PC-3 (cell line): ENCODE measurements at regions not wholly inside any gene's neighbourhood (a gene's known extent, or its start where the extent isn't known, plus 50 kb on each side); places are given as distances from the start of the nearest gene placed in this dataset.

Experiments
- ATAC-seq: fragments of 200-7000 bp; cut with Tn5 transposase; 2 replicates; pipeline ENCODE4 v1.9.1; 2020; ENCODE audit warnings: mild to moderate bottlenecking, moderate library complexity
- BruUV-seq: library from RNA; stranded (reverse); fragments of 400-500 nt; replicated peaks from 2 replicates; lab custom pipeline; 2021; lab: Mats Ljungman, UMichigan
- CTCF ChIA-PET: fragments of 300-600 bp; sonication (Branson Sonifier 250); formaldehyde crosslinking; loops from one replicate; lab custom pipeline; 2022; ENCODE audit warnings: antibody characterized with exemption; lab: Charles Lee
- POLR2A ChIA-PET: fragments of 300-600 bp; sonication (Branson Sonifier 250); formaldehyde crosslinking; loops from one replicate; lab custom pipeline; 2022; ENCODE audit warnings: antibody characterized with exemption; ENCODE audit not compliant: unreplicated experiment; lab: Charles Lee
- DNase-seq: peaks from one replicate; pipeline ENCODE4 v3.0.0-alpha.2; 2015
- H2AFZ ChIP-seq: fragments of 300-600 bp; sonication (generic); 2 replicates; pipeline ENCODE4 v1.6.0; 2016; ENCODE audit warnings: antibody characterized with exemption, low read length
- H3F3A ChIP-seq: fragments of 300-600 bp; sonication (generic); one replicate; pipeline ENCODE4 v1.6.0; 2017; ENCODE audit warnings: antibody characterized with exemption, low read length, control low read depth, mild to moderate bottlenecking; ENCODE audit not compliant: unreplicated experiment
- H3K27ac ChIP-seq: fragments of 300-600 bp; sonication (generic); 2 replicates; pipeline ENCODE4 v1.5.1; 2016; ENCODE audit warnings: mild to moderate bottlenecking, low read length
- H3K27me3 ChIP-seq: fragments of 300-600 bp; sonication (generic); 2 replicates; pipeline ENCODE4 v1.6.1; 2016; ENCODE audit warnings: low read length, mixed read lengths
- H3K36me3 ChIP-seq: fragments of 300-600 bp; sonication (generic); 2 replicates; pipeline ENCODE4 v1.6.1; 2016; ENCODE audit warnings: low read depth, mixed run types, low read length, mixed read lengths
- H3K4me1 ChIP-seq: fragments of 300-600 bp; sonication (generic); 2 replicates; pipeline ENCODE4 v1.5.1; 2016; ENCODE audit warnings: low read length; ENCODE audit not compliant: insufficient read depth
- H3K4me2 ChIP-seq: fragments of 300-600 bp; sonication (generic); 2 replicates; pipeline ENCODE4 v1.6.0; 2016; ENCODE audit warnings: low read length
- H3K4me3 ChIP-seq: fragments of 300-600 bp; sonication (generic); 2 replicates; pipeline ENCODE4 v1.5.1; 2016; ENCODE audit warnings: mild to moderate bottlenecking, low read length, mixed read lengths
- H3K79me2 ChIP-seq: fragments of 300-600 bp; sonication (generic); 2 replicates; pipeline ENCODE4 v1.6.1; 2017; ENCODE audit warnings: low read length, mixed read lengths
- H3K9ac ChIP-seq: fragments of 300-600 bp; sonication (generic); 2 replicates; pipeline ENCODE4 v1.6.0; 2016; ENCODE audit warnings: mild to moderate bottlenecking, low read length
- H3K9me2 ChIP-seq: fragments of 300-600 bp; sonication (generic); replicated peaks from 2 replicates; pipeline ENCODE4 v1.6.1; 2016; ENCODE audit warnings: mixed run types, low read length, mixed read lengths
- H3K9me3 ChIP-seq: fragments of 300-600 bp; sonication (generic); 2 replicates; pipeline ENCODE4 v1.6.1; 2016; ENCODE audit warnings: low read length, mixed read lengths
- H4K20me1 ChIP-seq: fragments of 300-600 bp; sonication (generic); 2 replicates; pipeline ENCODE4 v1.6.1; 2016; ENCODE audit warnings: low read length, mixed read lengths
- EZH2 ChIP-seq: fragments of 300-600 bp; sonication (generic); IDR thresholded peaks from one replicate; pipeline ENCODE4 v1.6.1; 2017; ENCODE audit warnings: antibody characterized with exemption, mild to moderate bottlenecking, low read length; ENCODE audit not compliant: unreplicated experiment
- EZH2phosphoT487 ChIP-seq: fragments of 300-600 bp; sonication (generic); IDR thresholded peaks from 2 replicates; pipeline ENCODE4 v1.6.1; 2018; ENCODE audit warnings: mild to moderate bottlenecking, antibody characterized with exemption, low read length, borderline replicate concordance
- intact Hi-C: fragments of 100-400 bp; cut with micrococcal nuclease; formaldehyde crosslinking; loops from 2 replicates; pipeline ENCODE4 v1.9.0; 2023
- TF ChIP-seq, protein P1 (sequence below): fragments of 300-600 bp; sonication (generic); conservative IDR thresholded peaks from 2 replicates; pipeline ENCODE4 v1.5.1; 2017; ENCODE audit warnings: antibody characterized with exemption, low read depth, mild to moderate bottlenecking, low read length

DNA sequence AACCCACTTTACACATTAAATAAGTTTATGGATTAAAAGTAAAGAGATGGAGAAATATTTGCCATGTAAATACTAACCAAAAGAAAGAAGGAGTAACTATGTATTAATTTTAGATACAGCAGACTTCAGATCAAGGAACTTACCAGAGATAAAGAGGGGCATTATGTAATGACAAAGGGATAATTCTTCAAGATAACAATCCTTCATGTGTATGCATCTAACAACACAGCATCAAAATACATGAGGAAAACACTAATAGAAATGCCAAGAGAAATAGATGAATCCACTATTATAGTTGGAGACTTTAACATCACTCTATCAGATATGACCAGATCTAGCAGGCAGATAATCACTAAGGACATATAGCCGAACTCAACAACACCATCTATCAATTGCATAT is 149.8 kb upstream of the ANKRD55 start:
- H3K9me3 ChIP-seq = no peaks in the 10 kb centered on the region
- H4K20me1 ChIP-seq = no peaks in the 10 kb centered on the region
- ATAC-seq = no peak
- BruUV-seq = no TSS peak
- no peaks in the 10 kb centered on the region for H3K27me3 ChIP-seq
- no peak overlapping the region for H3K9ac ChIP-seq
- H3K9me2 ChIP-seq = no peaks in the 10 kb centered on the region
- no peaks in the 10 kb centered on the region for H3K79me2 ChIP-seq
- CTCF ChIA-PET = no interaction called here
- H3K4me3 ChIP-seq = no peak overlapping the region
- no peak overlapping the region for H2AFZ ChIP-seq
- no peak overlapping the region for H3K4me2 ChIP-seq
- no peaks in the 10 kb centered on the region for H3K4me1 ChIP-seq
- POLR2A ChIA-PET = no interaction called here
- no peaks in the 10 kb centered on the region for H3F3A ChIP-seq
- no peak for DNase-seq
- H3K36me3 ChIP-seq = no peaks in the 10 kb centered on the region
- intact Hi-C loops = no loop called here
- TF ChIP-seq, protein P1, sequence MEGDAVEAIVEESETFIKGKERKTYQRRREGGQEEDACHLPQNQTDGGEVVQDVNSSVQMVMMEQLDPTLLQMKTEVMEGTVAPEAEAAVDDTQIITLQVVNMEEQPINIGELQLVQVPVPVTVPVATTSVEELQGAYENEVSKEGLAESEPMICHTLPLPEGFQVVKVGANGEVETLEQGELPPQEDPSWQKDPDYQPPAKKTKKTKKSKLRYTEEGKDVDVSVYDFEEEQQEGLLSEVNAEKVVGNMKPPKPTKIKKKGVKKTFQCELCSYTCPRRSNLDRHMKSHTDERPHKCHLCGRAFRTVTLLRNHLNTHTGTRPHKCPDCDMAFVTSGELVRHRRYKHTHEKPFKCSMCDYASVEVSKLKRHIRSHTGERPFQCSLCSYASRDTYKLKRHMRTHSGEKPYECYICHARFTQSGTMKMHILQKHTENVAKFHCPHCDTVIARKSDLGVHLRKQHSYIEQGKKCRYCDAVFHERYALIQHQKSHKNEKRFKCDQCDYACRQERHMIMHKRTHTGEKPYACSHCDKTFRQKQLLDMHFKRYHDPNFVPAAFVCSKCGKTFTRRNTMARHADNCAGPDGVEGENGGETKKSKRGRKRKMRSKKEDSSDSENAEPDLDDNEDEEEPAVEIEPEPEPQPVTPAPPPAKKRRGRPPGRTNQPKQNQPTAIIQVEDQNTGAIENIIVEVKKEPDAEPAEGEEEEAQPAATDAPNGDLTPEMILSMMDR = no peak
- TF ChIP-seq EZH2phosphoT487 (no peak), EZH2 (no peak)
- no peak overlapping the region for H3K27ac ChIP-seq

DNA sequence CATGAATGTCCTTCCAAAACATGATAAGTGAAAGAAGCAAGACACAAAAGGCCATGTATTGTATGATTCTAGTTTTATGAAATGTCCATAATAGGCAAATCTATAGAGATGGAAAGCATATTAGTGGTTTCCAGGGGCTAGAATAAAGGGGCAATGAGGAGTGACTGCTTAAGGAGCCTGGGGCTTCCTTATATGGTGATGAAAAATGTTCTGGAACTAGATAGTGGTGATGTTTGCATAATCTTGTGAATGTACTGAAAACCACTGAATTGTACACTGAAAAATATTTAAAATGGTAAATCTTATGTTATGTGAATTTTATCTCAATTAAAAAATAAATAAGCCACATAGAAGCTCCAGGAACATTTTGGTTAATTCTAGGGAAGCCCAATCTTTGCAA is 144.4 kb upstream of the ANKRD55 start:
- CTCF ChIA-PET = no interaction called here
- no peaks in the 10 kb centered on the region for H3K9me3 ChIP-seq
- TF ChIP-seq EZH2phosphoT487 = no peak
- TF ChIP-seq, protein P1 = no peak
- H3K36me3 ChIP-seq = no peaks in the 10 kb centered on the region
- POLR2A ChIA-PET = no interaction called here
- no peak overlapping the region for H2AFZ ChIP-seq
- H3K27ac ChIP-seq = no peak overlapping the region
- no peak overlapping the region for H3K4me2 ChIP-seq
- H3K27me3 ChIP-seq = no peaks in the 10 kb centered on the region
- no peak for ATAC-seq
- no peaks in the 10 kb centered on the region for H3K9me2 ChIP-seq
- H3K9ac ChIP-seq = no peak overlapping the region
- no TSS peak for BruUV-seq
- intact Hi-C loops = no loop called here
- no peak overlapping the region for H3K4me3 ChIP-seq
- DNase-seq = no peak
- no peaks in the 10 kb centered on the region for H3K79me2 ChIP-seq
- no peaks in the 10 kb centered on the region for H4K20me1 ChIP-seq
- H3K4me1 ChIP-seq = no peaks in the 10 kb centered on the region
- no peaks in the 10 kb centered on the region for H3F3A ChIP-seq

DNA sequence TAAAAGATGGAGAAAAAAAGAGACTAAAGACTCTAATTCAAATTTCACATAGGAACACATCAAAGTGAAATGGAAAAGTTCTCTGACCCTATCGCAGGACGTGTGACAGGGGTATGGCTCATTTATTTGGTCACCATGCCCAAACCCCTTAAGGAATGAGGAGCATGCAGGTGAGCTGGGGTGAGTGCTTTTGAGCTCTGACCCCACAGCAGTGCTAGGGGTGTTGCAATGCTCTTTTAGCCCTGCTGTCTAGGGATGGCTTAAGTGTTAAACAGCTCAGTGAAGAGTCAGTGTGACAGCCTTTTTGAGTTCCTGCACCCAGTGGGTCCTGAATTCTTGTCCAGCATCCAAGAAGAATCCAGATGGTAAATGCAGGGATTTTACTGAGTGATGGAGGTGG is 143.0 kb upstream of the ANKRD55 start:
- no peaks in the 10 kb centered on the region for H3K27me3 ChIP-seq
- ATAC-seq = no peak
- no TSS peak for BruUV-seq
- no peaks in the 10 kb centered on the region for H4K20me1 ChIP-seq
- DNase-seq = no peak
- ChIA-PET CTCF (no interaction called here), POLR2A (no interaction called here)
- H3K9me3 ChIP-seq = no peaks in the 10 kb centered on the region
- H3K36me3 ChIP-seq = no peaks in the 10 kb centered on the region
- no peaks in the 10 kb centered on the region for H3F3A ChIP-seq
- intact Hi-C loops = no loop called here
- H3K27ac ChIP-seq = no peak overlapping the region
- H3K4me1 ChIP-seq = no peaks in the 10 kb centered on the region
- no peak overlapping the region for H3K4me2 ChIP-seq
- no peaks in the 10 kb centered on the region for H3K79me2 ChIP-seq
- TF ChIP-seq, protein P1 = no peak
- TF ChIP-seq EZH2phosphoT487 = no peak
- TF ChIP-seq EZH2 = no peak
- no peak overlapping the region for H3K4me3 ChIP-seq
- no peaks in the 10 kb centered on the region for H3K9me2 ChIP-seq
- H2AFZ ChIP-seq = no peak overlapping the region
- H3K9ac ChIP-seq = no peak overlapping the region
